ENCODE measurements at regions not wholly inside any gene's neighbourhood (a gene's known extent, or its start where the extent isn't known, plus 50 kb on each side); places are given as distances from the start of the nearest gene placed in this dataset.

GRCh38 chr1:91092503-91092902, 70.7 kb upstream of the ZNF644 start:
- intact Hi-C loops (cut with micrococcal nuclease) (no loop called here), in situ Hi-C loops (cut with MboI) (no loop called here)
- Histone ChIP-seq H3K9me3 (replicated peaks; ENCODE audit: control insufficient read depth, insufficient read depth, low read depth, low read length) (no peaks in the 10 kb centered on the region), H3K4me3 (no peak overlapping the region), H3K4me2 (ENCODE audit: insufficient read depth, low read length) (no peak overlapping the region), H2AFZ (ENCODE audit: low read depth, low read length) (no peak overlapping the region), H3K9ac (ENCODE audit: insufficient read depth in 1 of 2, low read depth in 2 of 2, low read length in 2 of 2) (no peak overlapping the region), H3K9me1 (ENCODE audit: control insufficient read depth, insufficient read depth, low read length) (no peaks in the 10 kb centered on the region), H3K4me1 (replicated peaks in 1 of 2; ENCODE audit: control insufficient read depth in 2 of 2, insufficient read depth in 2 of 2, low read length in 2 of 2) (no peaks in the 10 kb centered on the region), H3K79me2 (ENCODE audit: control insufficient read depth, insufficient read depth, low read length) (no peaks in the 10 kb centered on the region), H3K36me3 (ENCODE audit: control insufficient read depth, insufficient read depth, low read length) (no peaks in the 10 kb centered on the region), H3K27ac (ENCODE audit: extremely low read depth, low read depth, low read length) (no peak overlapping the region), H3K27me3 (ENCODE audit: control insufficient read depth in 2 of 2, insufficient read depth in 2 of 2, low read length in 2 of 2) (no peaks in the 10 kb centered on the region), H4K20me1 (replicated peaks; ENCODE audit: control insufficient read depth, insufficient read depth, low read length) (no peaks in the 10 kb centered on the region)
- ATAC-seq (no peak), FAIRE-seq (no peak), DNase-seq (ENCODE audit: extremely low read depth in 1 of 4, low spot score in 3 of 4) (no peak)
- TF ChIP-seq ETV6 (IDR thresholded peaks at IDR 0.05; ENCODE audit: borderline replicate concordance in 1 of 2, low read depth in 2 of 2, low read length in 1 of 2) (no peak), ETV6 (CRISPR knock-in tag; IDR thresholded peaks at IDR 0.05; ENCODE audit: borderline replicate concordance) (no peak), FOXJ3 (CRISPR knock-in tag; IDR thresholded peaks at IDR 0.05) (no peak), PYGO2 (tag; IDR thresholded peaks at IDR 0.05) (no peak), ZBTB34 (CRISPR knock-in tag; IDR thresholded peaks at IDR 0.05) (no peak), ZNF830 (CRISPR knock-in tag; IDR thresholded peaks at IDR 0.05) (no peak), ZNF584 (CRISPR knock-in tag; IDR thresholded peaks at IDR 0.05; ENCODE audit: low read depth) (no peak), SRSF1 (IDR thresholded peaks at IDR 0.05; ENCODE audit: low read depth, low read length) (no peak), ILK (tag; IDR thresholded peaks at IDR 0.05; ENCODE audit: borderline replicate concordance, low read depth) (no peak)
- TF ChIP-seq, protein P1, sequence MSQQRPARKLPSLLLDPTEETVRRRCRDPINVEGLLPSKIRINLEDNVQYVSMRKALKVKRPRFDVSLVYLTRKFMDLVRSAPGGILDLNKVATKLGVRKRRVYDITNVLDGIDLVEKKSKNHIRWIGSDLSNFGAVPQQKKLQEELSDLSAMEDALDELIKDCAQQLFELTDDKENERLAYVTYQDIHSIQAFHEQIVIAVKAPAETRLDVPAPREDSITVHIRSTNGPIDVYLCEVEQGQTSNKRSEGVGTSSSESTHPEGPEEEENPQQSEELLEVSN (IDR thresholded peaks at IDR 0.05; ENCODE audit: borderline replicate concordance in 1 of 2, extremely low read depth in 1 of 2, insufficient read depth in 1 of 2, insufficient read length in 1 of 2, low read depth in 1 of 2, low read length in 1 of 2, poor library complexity in 1 of 2, severe bottlenecking in 1 of 2), result no peak
- TF ChIP-seq, protein P2, sequence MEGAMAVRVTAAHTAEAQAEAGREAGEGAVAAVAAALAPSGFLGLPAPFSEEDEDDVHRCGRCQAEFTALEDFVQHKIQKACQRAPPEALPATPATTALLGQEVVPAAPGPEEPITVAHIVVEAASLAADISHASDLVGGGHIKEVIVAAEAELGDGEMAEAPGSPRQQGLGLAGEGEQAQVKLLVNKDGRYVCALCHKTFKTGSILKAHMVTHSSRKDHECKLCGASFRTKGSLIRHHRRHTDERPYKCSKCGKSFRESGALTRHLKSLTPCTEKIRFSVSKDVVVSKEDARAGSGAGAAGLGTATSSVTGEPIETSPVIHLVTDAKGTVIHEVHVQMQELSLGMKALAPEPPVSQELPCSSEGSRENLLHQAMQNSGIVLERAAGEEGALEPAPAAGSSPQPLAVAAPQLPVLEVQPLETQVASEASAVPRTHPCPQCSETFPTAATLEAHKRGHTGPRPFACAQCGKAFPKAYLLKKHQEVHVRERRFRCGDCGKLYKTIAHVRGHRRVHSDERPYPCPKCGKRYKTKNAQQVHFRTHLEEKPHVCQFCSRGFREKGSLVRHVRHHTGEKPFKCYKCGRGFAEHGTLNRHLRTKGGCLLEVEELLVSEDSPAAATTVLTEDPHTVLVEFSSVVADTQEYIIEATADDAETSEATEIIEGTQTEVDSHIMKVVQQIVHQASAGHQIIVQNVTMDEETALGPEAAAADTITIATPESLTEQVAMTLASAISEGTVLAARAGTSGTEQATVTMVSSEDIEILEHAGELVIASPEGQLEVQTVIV (CRISPR knock-in tag; IDR thresholded peaks at IDR 0.05; ENCODE audit: borderline replicate concordance), result no peak
- ChIA-PET CTCF (ENCODE audit: low intra/inter-chr PET ratio) (no interaction called here), POLR2A (no interaction called here)
- no TSS peak for BruUV-seq (replicated peaks)
- WGBS (ENCODE audit: insufficient coverage, low coverage, missing lambda C conversion rate), result 0% methylated on average over 4 of the region's 4 CpGs

Data from K562 (cell line).